Testis (tissue), 2 donors: ENCODE measurements at regions not wholly inside any gene's neighbourhood (a gene's known extent, or its start where the extent isn't known, plus 50 kb on each side); places are given as distances from the start of the nearest gene placed in this dataset.

Source experiments
- DNase-seq: peaks from one replicate; pipeline ENCODE4 v3.0.0-alpha.2; 2019
- H3K27ac ChIP-seq, 2 donors: fragments of 200-600 bp; sonication (generic); one replicate each; pipeline ENCODE4 v1.5.1; 2019
- H3K27me3 ChIP-seq: fragments of 200-600 bp; sonication (generic); one replicate; pipeline ENCODE4 v1.5.1; 2019
- H3K36me3 ChIP-seq: fragments of 200-600 bp; sonication (generic); one replicate; pipeline ENCODE4 v1.5.1; 2017; ENCODE audit warnings: low read depth; ENCODE audit errors: missing control alignments
- H3K4me1 ChIP-seq: fragments of 200-600 bp; sonication (generic); one replicate; pipeline ENCODE4 v1.5.1; 2019
- H3K4me3 ChIP-seq, 2 donors: fragments of 200-600 bp; sonication (generic); one replicate each; pipeline ENCODE4 v1.5.1; 2017 to 2019
- H3K9me3 ChIP-seq: fragments of 200-600 bp; sonication (generic); one replicate; pipeline ENCODE4 v1.5.1; 2017
- CTCF ChIP-seq, 3 experiments: fragments of 450-650 bp in 2 of 3; fragments of 200-600 bp in 1 of 3; sonication (generic) in 1 of 3; IDR thresholded peaks; one replicate each; pipeline ENCODE4 v1.5.1; 2016 to 2019; ENCODE audit warnings: antibody characterized with exemption in 3 of 3, mild to moderate bottlenecking in 2 of 3, moderate library complexity in 1 of 3
- POLR2A ChIP-seq: fragments of 450-650 bp; IDR thresholded peaks from one replicate; pipeline ENCODE4 v1.6.1; 2017; ENCODE audit warnings: antibody characterized with exemption, mild to moderate bottlenecking, moderate library complexity
- WGBS, 2 donors: methylation state at CpG; one replicate each; pipeline ENCODE4 v1.1.5; 2018; 5-methylcytosine and 5-hydroxymethylcytosine counted together
- intact Hi-C: fragments of 100-400 bp; cut with DNase I; formaldehyde crosslinking; loops from one replicate; pipeline ENCODE4 v1.15.1; 2023; ENCODE audit warnings: low total_unique reads

- intact Hi-C loops: no loop called here
- Histone ChIP-seq H3K4me3 (no peak overlapping the region), H3K4me1 (no peaks in the 10 kb centered on the region), H3K9me3 (no peaks in the 10 kb centered on the region), H3K27ac (no peak overlapping the region), H3K36me3 (no peaks in the 10 kb centered on the region), H3K27me3 (no peaks in the 10 kb centered on the region)
- TF ChIP-seq POLR2A (no peak), CTCF (IDR thresholded peaks at IDR 0.05) (no peak)
- WGBS, 2 donors: 78 to 87% methylated on average over 6 of the region's 6 CpGs
- DNase-seq: no peak
These were observed 102.0 kb upstream of the CTBP2 start for GRCh38 chr10:125262409-125262808.

GRCh38 chr10:125261491-125262186, 101.3 kb upstream of the CTBP2 start:
- TF ChIP-seq POLR2A: no peak
- no peak for TF ChIP-seq CTCF (IDR thresholded peaks at IDR 0.05)
- Histone ChIP-seq H3K4me1 (no peaks in the 10 kb centered on the region), H3K27ac (no peak overlapping the region), H3K9me3 (no peaks in the 10 kb centered on the region), H3K36me3 (no peaks in the 10 kb centered on the region), H3K4me3 (no peak overlapping the region), H3K27me3 (no peaks in the 10 kb centered on the region)
- no peak for DNase-seq
- 85% methylated on average over 6 of the region's 6 CpGs for WGBS, 2 donors
- intact Hi-C loops: no loop called here

DNA sequence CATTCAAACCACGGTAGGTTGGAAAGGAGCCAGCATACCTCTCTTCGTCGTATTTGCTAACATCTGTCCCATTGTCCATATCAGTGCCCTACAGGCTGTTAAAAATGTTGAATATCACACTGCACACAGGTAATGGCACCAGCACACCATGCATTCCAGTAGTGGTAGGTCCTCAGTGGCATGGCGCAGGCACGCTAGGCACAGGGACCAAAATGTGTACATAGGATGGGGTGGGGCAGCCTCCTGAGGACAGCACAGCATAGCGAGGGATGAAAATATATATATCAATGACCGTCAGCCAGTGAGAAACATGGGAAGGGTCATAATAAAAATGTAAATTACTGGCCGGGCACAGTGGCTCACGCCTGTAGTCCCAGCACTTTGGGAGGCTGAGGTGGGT, 99.9 kb upstream of the CTBP2 start:
- DNase-seq: no peak
- Histone ChIP-seq H3K27ac (no peak overlapping the region), H3K27me3 (no peaks in the 10 kb centered on the region), H3K9me3 (no peaks in the 10 kb centered on the region), H3K36me3 (no peaks in the 10 kb centered on the region), H3K4me3 (no peak overlapping the region), H3K4me1 (no peaks in the 10 kb centered on the region)
- WGBS, 2 donors: 88 to 89% methylated on average over 9 of the region's 9 CpGs
- intact Hi-C loops: no loop called here
- TF ChIP-seq POLR2A: no peak
- no peak for TF ChIP-seq CTCF (IDR thresholded peaks at IDR 0.05)

DNA sequence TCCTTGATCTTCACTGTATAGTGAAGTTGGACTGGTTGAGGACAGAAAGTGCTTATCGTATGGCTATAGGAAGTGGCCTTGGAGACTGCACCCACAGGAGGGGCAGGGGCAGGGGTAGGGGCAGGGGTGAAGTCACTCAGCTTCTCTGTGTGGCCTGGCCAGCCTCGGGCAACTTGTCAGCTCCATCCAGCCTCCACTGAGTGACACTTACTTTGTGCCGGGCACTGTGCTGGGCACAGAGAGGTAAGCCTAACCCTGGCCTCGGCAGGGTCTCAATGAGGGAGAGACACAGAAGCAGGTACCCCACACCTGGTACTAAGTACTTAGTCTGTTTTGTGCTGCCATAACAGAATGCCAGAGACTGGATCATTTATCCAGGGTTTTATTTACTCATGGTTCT, 99.3 kb upstream of the CTBP2 start:
- Histone ChIP-seq H3K4me3 (no peak overlapping the region), H3K9me3 (no peaks in the 10 kb centered on the region), H3K4me1 (no peaks in the 10 kb centered on the region), H3K27ac (no peak overlapping the region), H3K27me3 (no peaks in the 10 kb centered on the region), H3K36me3 (no peaks in the 10 kb centered on the region)
- no peak for DNase-seq
- 85 to 89% methylated on average over 1 to 4 of the region's 4 CpGs for WGBS, 2 donors
- intact Hi-C loops: no loop called here
- TF ChIP-seq POLR2A (no peak), CTCF (IDR thresholded peaks at IDR 0.05) (no peak)

DNA sequence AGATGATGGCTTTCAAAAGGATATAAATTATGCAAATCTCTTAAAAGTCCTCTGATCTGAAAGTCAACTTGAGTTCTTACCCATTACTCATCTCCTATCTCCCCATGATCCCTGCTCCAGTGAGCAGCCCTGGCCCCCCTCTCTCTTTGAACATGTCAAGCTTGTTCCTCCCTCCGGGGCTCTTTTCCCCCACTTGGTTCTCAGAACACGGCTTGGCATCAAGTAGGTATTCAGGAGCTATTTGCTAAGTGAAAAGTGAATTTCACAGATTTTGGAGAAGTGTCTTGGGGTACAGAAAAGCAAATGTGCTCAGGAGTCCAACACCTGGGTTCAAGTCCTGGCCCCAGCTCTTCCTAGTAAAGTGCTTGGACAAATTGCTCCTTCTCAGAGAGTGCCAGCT, 98.3 kb upstream of the CTBP2 start:
- TF ChIP-seq CTCF (IDR thresholded peaks at IDR 0.05) (no peak), POLR2A (no peak)
- DNase-seq: no peak
- Histone ChIP-seq H3K4me1 (no peaks in the 10 kb centered on the region), H3K27me3 (no peaks in the 10 kb centered on the region), H3K36me3 (no peaks in the 10 kb centered on the region), H3K27ac (no peak overlapping the region), H3K9me3 (no peaks in the 10 kb centered on the region), H3K4me3 (no peak overlapping the region)
- intact Hi-C loops: no loop called here
- WGBS, 2 donors: 53 to 58% methylated on average over 2 of the region's 2 CpGs
